NCI-H1105 (cell line): ENCODE measurements at regions not wholly inside any gene's neighbourhood (a gene's known extent, or its start where the extent isn't known, plus 50 kb on each side); places are given as distances from the start of the nearest gene placed in this dataset.
A peak's percentile ranks its signal among the peaks of the same experiment; 100 is the strongest.

Experiments
- DNase-seq: peaks from one replicate; lab custom pipeline; 2025; lab: John Stamatoyannopoulos, UW

- no peak for DNase-seq
These were observed 122.5 kb upstream of the PITRM1 start for GRCh38 chr10:3294919-3295581.

- no peak for DNase-seq
These were observed 121.2 kb upstream of the PITRM1 start for GRCh38 chr10:3293581-3294431.

- no peak for DNase-seq
These were observed 120.1 kb upstream of the PITRM1 start for GRCh38 chr10:3292636-3293035.

- DNase-seq: no peak
These were observed 118.0 kb upstream of the PITRM1 start for GRCh38 chr10:3290550-3290949.

- peak; percentile 28 for DNase-seq
These were observed 115.2 kb upstream of the PITRM1 start for GRCh38 chr10:3287572-3288445.

- no peak for DNase-seq
These were observed 110.1 kb upstream of the PITRM1 start for GRCh38 chr10:3282674-3283017.

- DNase-seq: no peak
These were observed 109.5 kb upstream of the PITRM1 start for GRCh38 chr10:3281941-3282673.

- DNase-seq: no peak
These were observed 106.2 kb upstream of the PITRM1 start for GRCh38 chr10:3278771-3279170.

GRCh38 chr10:3277566-3277965, 105.0 kb upstream of the PITRM1 start:
- no peak for DNase-seq

- DNase-seq: no peak
These were observed 101.8 kb upstream of the PITRM1 start for GRCh38 chr10:3274414-3274813.

GRCh38 chr10:3273966-3274365, 101.4 kb upstream of the PITRM1 start:
- DNase-seq: no peak

GRCh38 chr10:3272300-3272699, 99.7 kb upstream of the PITRM1 start:
- no peak for DNase-seq

GRCh38 chr10:3271354-3272115, 99.0 kb upstream of the PITRM1 start:
- DNase-seq: no peak

- DNase-seq: no peak
These were observed 98.2 kb upstream of the PITRM1 start for GRCh38 chr10:3270577-3271316.

GRCh38 chr10:3268025-3268424, 95.4 kb upstream of the PITRM1 start:
- no peak for DNase-seq

- DNase-seq: no peak
These were observed 92.5 kb upstream of the PITRM1 start for GRCh38 chr10:3265088-3265487.

- DNase-seq: no peak
These were observed 91.7 kb upstream of the PITRM1 start for GRCh38 chr10:3264161-3264761.

GRCh38 chr10:3263747-3264146, 91.2 kb upstream of the PITRM1 start:
- no peak for DNase-seq

- DNase-seq: no peak
These were observed 90.5 kb upstream of the PITRM1 start for GRCh38 chr10:3263082-3263481.

- no peak for DNase-seq
These were observed 89.3 kb upstream of the PITRM1 start for GRCh38 chr10:3261921-3262320.
